SK-N-SH (cell line): ENCODE measurements at regions not wholly inside any gene's neighbourhood (a gene's known extent, or its start where the extent isn't known, plus 50 kb on each side); places are given as distances from the start of the nearest gene placed in this dataset.

Source experiments
- CTCF ChIA-PET: fragments of 300-600, 350-600 bp; formaldehyde crosslinking; extraction: SDS; loops from one replicate; lab custom pipeline; 2021; lab: Yijun Ruan, JAX
- POLR2A ChIA-PET: fragments of 350-600 bp; sonication (Branson Sonifier 250); formaldehyde crosslinking; extraction: SDS; loops from one replicate; lab custom pipeline; 2020; ENCODE audit warnings: antibody characterized with exemption, inconsistent platforms; lab: Yijun Ruan, JAX
- DNase-seq: peaks from one replicate; pipeline ENCODE4 v3.0.0; 2012
- H2AFZ ChIP-seq: fragments of 200-600 bp; sonication (generic); 2 replicates; pipeline ENCODE4 v1.8.1; 2016; ENCODE audit warnings: antibody characterized with exemption, mild to moderate bottlenecking, low read depth
- H3F3A ChIP-seq: fragments of 200-600 bp; sonication (generic); replicated peaks from 2 replicates; pipeline ENCODE3; 2016; ENCODE audit warnings: antibody characterized with exemption, mild to moderate bottlenecking; ENCODE audit not compliant: insufficient read depth
- H3K27ac ChIP-seq, 2 experiments: fragments of 200-500 bp in 1 of 2; fragments of 200-600 bp in 1 of 2; sonication (Bioruptor generic) in 1 of 2; sonication (generic), shearing (Covaris generic) in 1 of 2; 2 replicates each; pipeline versions ENCODE4 v1.5.1 to v1.6.1; 2014 to 2016; ENCODE audit warnings: low read depth in 2 of 2, inconsistent platforms in 1 of 2, low read length in 1 of 2, mild to moderate bottlenecking in 1 of 2, mixed read lengths in 1 of 2
- H3K27me3 ChIP-seq: fragments of 200-600 bp; sonication (generic), shearing (Covaris generic); 2 replicates; pipeline ENCODE4 v1.6.1; 2016; ENCODE audit warnings: mixed run types; ENCODE audit not compliant: insufficient read depth
- H3K36me3 ChIP-seq, 2 experiments: fragments of 200-500 bp in 1 of 2; fragments of 200-600 bp in 1 of 2; sonication (Bioruptor generic) in 1 of 2; sonication (generic) in 1 of 2; replicated peaks in 1 of 2; 2 replicates each; pipeline versions ENCODE3 to v1.5.1; 2014 to 2016; ENCODE audit warnings: low read length in 1 of 2, mild to moderate bottlenecking in 1 of 2; ENCODE audit not compliant: insufficient read depth in 2 of 2, control insufficient read depth in 1 of 2
- H3K4me1 ChIP-seq, 2 experiments: fragments of 200-500 bp in 1 of 2; fragments of 200-600 bp in 1 of 2; sonication (Bioruptor generic) in 1 of 2; sonication (generic), shearing (Covaris generic) in 1 of 2; 2 replicates each; pipeline versions ENCODE4 v1.5.1 to v1.6.1; 2014 to 2016; ENCODE audit warnings: low read depth in 1 of 2, low read length in 1 of 2, mixed run types in 1 of 2; ENCODE audit not compliant: insufficient read depth in 2 of 2, control insufficient read depth in 1 of 2
- H3K4me2 ChIP-seq: fragments of 200-600 bp; sonication (generic), shearing (Covaris generic); 2 replicates; pipeline ENCODE4 v1.6.1; 2017; ENCODE audit warnings: mixed run types
- H3K4me3 ChIP-seq, 2 experiments: fragments of 200-500 bp in 1 of 2; fragments of 200-600 bp in 1 of 2; sonication (Bioruptor generic) in 1 of 2; sonication (generic), shearing (Covaris generic) in 1 of 2; 2 replicates each; pipeline versions ENCODE4 v1.5.1 to v1.8.1; 2014 to 2016; ENCODE audit warnings: low read depth in 2 of 2, inconsistent platforms in 1 of 2, low read length in 1 of 2, mild to moderate bottlenecking in 1 of 2, mixed read lengths in 1 of 2, moderate library complexity in 1 of 2
- H3K79me2 ChIP-seq: fragments of 200-600 bp; sonication (generic); 2 replicates; pipeline ENCODE4 v1.8.1; 2017; ENCODE audit warnings: mild to moderate bottlenecking; ENCODE audit not compliant: insufficient read depth
- H3K9ac ChIP-seq: fragments of 200-600 bp; sonication (generic); 2 replicates; pipeline ENCODE4 v1.6.1; 2017; ENCODE audit warnings: mixed run types
- H3K9me2 ChIP-seq: fragments of 200-600 bp; sonication (generic); 2 replicates; pipeline ENCODE4 v1.6.1; 2017; ENCODE audit warnings: mixed run types
- H3K9me3 ChIP-seq: fragments of 200-600 bp; sonication (generic); 2 replicates; pipeline ENCODE4 v1.6.1; 2017; ENCODE audit warnings: mixed run types, mild to moderate bottlenecking, moderate library complexity
- H4K20me1 ChIP-seq: fragments of 200-600 bp; sonication (generic); 2 replicates; pipeline ENCODE4 v1.6.1; 2017; ENCODE audit warnings: mild to moderate bottlenecking, mixed run types; ENCODE audit not compliant: insufficient read depth
- CHD2 ChIP-seq: fragments of 150-350 bp; IDR thresholded peaks from 2 replicates; pipeline ENCODE4 v1.6.1; 2018; ENCODE audit warnings: low read length; ENCODE audit not compliant: partially characterized antibody
- EZH2phosphoT487 ChIP-seq: fragments of 200-600 bp; sonication (generic); IDR thresholded peaks from 2 replicates; pipeline ENCODE4 v1.6.1; 2017; ENCODE audit warnings: low read depth, mixed run types, mild to moderate bottlenecking, antibody characterized with exemption, moderate library complexity, borderline replicate concordance
- FOXJ3 ChIP-seq: sonication (generic); formaldehyde crosslinking; IDR thresholded peaks from 2 replicates; pipeline ENCODE4 v1.5.1; 2020; ENCODE audit warnings: mild to moderate bottlenecking, missing genetic modification reagents
- GABPA ChIP-seq: IDR thresholded peaks from 2 replicates; pipeline ENCODE4 v1.4.0; 2012; ENCODE audit warnings: low read depth, mild to moderate bottlenecking
- GATA2 ChIP-seq: sonication (generic); formaldehyde crosslinking; IDR thresholded peaks from 2 replicates; pipeline ENCODE4 v1.5.0; 2020; ENCODE audit warnings: mild to moderate bottlenecking, missing genetic modification reagents
- IRF3 ChIP-seq: fragments of 150-350 bp; IDR thresholded peaks from 2 replicates; pipeline ENCODE4 v1.6.1; 2016; ENCODE audit warnings: mild to moderate bottlenecking, low read depth, low read length
- MAX ChIP-seq: IDR thresholded peaks from 2 replicates; pipeline ENCODE4 v1.4.0; 2012; ENCODE audit warnings: low read depth
- NFIC ChIP-seq: IDR thresholded peaks from 2 replicates; pipeline ENCODE4 v1.4.0; 2012; ENCODE audit warnings: borderline replicate concordance
- RCOR1 ChIP-seq: fragments of 150-350 bp; IDR thresholded peaks from 2 replicates; pipeline ENCODE4 v1.6.1; 2017; ENCODE audit warnings: antibody characterized with exemption, low read length
- REST ChIP-seq: IDR thresholded peaks from 2 replicates; pipeline ENCODE4 v1.6.1; 2012; ENCODE audit warnings: mild to moderate bottlenecking, low read depth, low read length, moderate library complexity
- RXRA ChIP-seq: IDR thresholded peaks from 2 replicates; pipeline ENCODE4 v1.4.0; 2012; ENCODE audit warnings: low read depth, mild to moderate bottlenecking, borderline replicate concordance
- TAF1 ChIP-seq: IDR thresholded peaks from 2 replicates; pipeline ENCODE4 v1.6.1; 2012; ENCODE audit warnings: low read depth, mild to moderate bottlenecking, low read length, moderate library complexity, borderline replicate concordance
- TCF12 ChIP-seq: IDR thresholded peaks from 2 replicates; pipeline ENCODE4 v1.4.0; 2012
- TEAD4 ChIP-seq: IDR thresholded peaks from 2 replicates; pipeline ENCODE4 v1.4.0; 2012; ENCODE audit warnings: mild to moderate bottlenecking, borderline replicate concordance; ENCODE audit not compliant: insufficient read depth
- YY1 ChIP-seq: IDR thresholded peaks from 2 replicates; pipeline ENCODE4 v1.4.0; 2012; ENCODE audit warnings: low read depth, mild to moderate bottlenecking
- WGBS: methylation state at CpG from one replicate; pipeline ENCODE4 v1.1.6; 2017; ENCODE audit warnings: low lambda C conversion rate; 5-methylcytosine and 5-hydroxymethylcytosine counted together

- WGBS = 1% methylated on average over 5 of the region's 5 CpGs
- Histone ChIP-seq H3K9ac (no peak overlapping the region), H3K27me3 (peaks cover 10% of the 10 kb centered on the region; the same call in 1 of the 2 replicates), H3K9me2 (no peaks in the 10 kb centered on the region), H3K4me2 (no peak overlapping the region), H3K79me2 (no peaks in the 10 kb centered on the region), H3K4me3 (no peak overlapping the region), H3F3A (no peaks in the 10 kb centered on the region), H3K4me1 (no peaks in the 10 kb centered on the region)
- CTCF ChIA-PET = no interaction called here
- no peak for DNase-seq
- no peak for TF ChIP-seq FOXJ3 (CRISPR knock-in tag)
- no peak for TF ChIP-seq YY1
- TF ChIP-seq CHD2 = no peak
- TF ChIP-seq RXRA = no peak
- no peak for TF ChIP-seq MAX
- TF ChIP-seq GABPA = no peak
- no peak for TF ChIP-seq RCOR1
- TF ChIP-seq IRF3 = no peak
- no peak for TF ChIP-seq EZH2phosphoT487
- TF ChIP-seq NFIC = no peak
- no peak for TF ChIP-seq TEAD4
- no peak for TF ChIP-seq REST
- no peak for TF ChIP-seq TCF12
- no peak for TF ChIP-seq TAF1
- TF ChIP-seq GATA2 = no peak
- TF ChIP-seq, all 33 proteins: peak for 0
- H2AFZ ChIP-seq = no peak overlapping the region
- H3K27ac ChIP-seq = no peak overlapping the region
- POLR2A ChIA-PET = no interaction called here
- H4K20me1 ChIP-seq = no peaks in the 10 kb centered on the region
- H3K9me3 ChIP-seq = no peaks in the 10 kb centered on the region
- no peaks in the 10 kb centered on the region for H3K36me3 ChIP-seq
Observed at GRCh38 chr7:115116773-115117715, 195.2 kb downstream of the MDFIC start.
